GM06990 (cell line): ENCODE measurements at regions not wholly inside any gene's neighbourhood (a gene's known extent, or its start where the extent isn't known, plus 50 kb on each side); places are given as distances from the start of the nearest gene placed in this dataset.

Experiments used
- DNase-seq: peaks from one replicate; pipeline ENCODE4 v3.0.0-alpha.2; 2011; ENCODE audit not compliant: insufficient read length; ENCODE audit errors: extremely low read depth
- H3K27me3 ChIP-seq: replicated peaks from 2 replicates; pipeline ENCODE4 v1.6.0; 2011; ENCODE audit warnings: low read length; ENCODE audit not compliant: control insufficient read depth, insufficient read depth
- H3K36me3 ChIP-seq: 2 replicates; pipeline ENCODE4 v1.5.1; 2011; ENCODE audit warnings: low read length; ENCODE audit not compliant: control insufficient read depth, insufficient read depth
- H3K4me3 ChIP-seq: replicated peaks from 2 replicates; pipeline ENCODE4 v1.5.1; 2011; ENCODE audit warnings: low read depth, mild to moderate bottlenecking, control low read depth, low read length
- CTCF ChIP-seq: IDR thresholded peaks from 2 replicates; pipeline ENCODE4 v1.5.1; 2011; ENCODE audit warnings: low read length, control low read depth, mild to moderate bottlenecking, inconsistent platforms; ENCODE audit not compliant: insufficient read depth, poor library complexity, severe bottlenecking

- no peak for DNase-seq
- no peak for TF ChIP-seq CTCF
- no peaks in the 10 kb centered on the region for H3K27me3 ChIP-seq
- H3K36me3 ChIP-seq, result no peaks in the 10 kb centered on the region
- no peak overlapping the region for H3K4me3 ChIP-seq
These were observed 442.7 kb upstream of the HSF2 start for GRCh38 chr6:121956782-121957181.

- no peak overlapping the region for H3K4me3 ChIP-seq
- DNase-seq, result no peak
- TF ChIP-seq CTCF, result no peak
- no peaks in the 10 kb centered on the region for H3K36me3 ChIP-seq
- H3K27me3 ChIP-seq, result no peaks in the 10 kb centered on the region
These were observed 440.0 kb upstream of the HSF2 start for GRCh38 chr6:121959501-121959900.

- no peak for TF ChIP-seq CTCF
- no peak for DNase-seq
- Histone ChIP-seq H3K36me3 (no peaks in the 10 kb centered on the region), H3K27me3 (no peaks in the 10 kb centered on the region), H3K4me3 (no peak overlapping the region)
These were observed 437.8 kb upstream of the HSF2 start for GRCh38 chr6:121961619-121962125.

GRCh38 chr6:121963826-121964225 lies 435.6 kb upstream of the HSF2 start:
- no peak overlapping the region for H3K4me3 ChIP-seq
- no peak for TF ChIP-seq CTCF
- no peak for DNase-seq
- H3K27me3 ChIP-seq, result no peaks in the 10 kb centered on the region
- no peaks in the 10 kb centered on the region for H3K36me3 ChIP-seq

GRCh38 chr6:121965739-121966138 lies 433.7 kb upstream of the HSF2 start:
- no peak for DNase-seq

More at GRCh38 chr6:121965739-121966138, 433.7 kb upstream of the HSF2 start:
- no peaks in the 10 kb centered on the region for H3K27me3 ChIP-seq
- no peaks in the 10 kb centered on the region for H3K36me3 ChIP-seq
- H3K4me3 ChIP-seq, result no peak overlapping the region
- TF ChIP-seq CTCF, result no peak
